Neural crest cell (in vitro differentiated cells): ENCODE measurements at regions not wholly inside any gene's neighbourhood (a gene's known extent, or its start where the extent isn't known, plus 50 kb on each side); places are given as distances from the start of the nearest gene placed in this dataset.

ENCODE experiments used
- DNase-seq: peaks from one replicate; pipeline ENCODE4 v3.0.0; 2021; ENCODE audit warnings: low read depth, mixed read lengths, low spot score
- H3K27ac Mint-ChIP-seq: one replicate; pipeline ENCODE4 v1.8.0; 2021; ENCODE audit warnings: mild to moderate bottlenecking, mixed read lengths; ENCODE audit not compliant: unreplicated experiment
- H3K27me3 Mint-ChIP-seq: 2 replicates; pipeline ENCODE4 v1.8.0; 2021; ENCODE audit warnings: low read depth, mild to moderate bottlenecking, mixed read lengths
- H3K36me3 Mint-ChIP-seq: 2 replicates; pipeline ENCODE4 v1.8.0; 2021; ENCODE audit warnings: low read depth, mild to moderate bottlenecking, mixed read lengths
- H3K4me1 Mint-ChIP-seq: 2 replicates; pipeline ENCODE4 v1.8.0; 2021; ENCODE audit warnings: mixed read lengths
- H3K4me3 Mint-ChIP-seq: one replicate; pipeline ENCODE4 v1.8.0; 2021; ENCODE audit warnings: mild to moderate bottlenecking, mixed read lengths
- H3K9me3 Mint-ChIP-seq: 2 replicates; pipeline ENCODE4 v1.8.0; 2021; ENCODE audit warnings: mixed read lengths
- CTCF ChIP-seq: fragments of 200-600 bp; sonication (generic); conservative IDR thresholded peaks from 2 replicates; pipeline ENCODE4 v1.5.0; 2021; ENCODE audit warnings: antibody characterized with exemption, mild to moderate bottlenecking

- no peak overlapping the region for H3K27ac Mint-ChIP-seq
- TF ChIP-seq CTCF = no peak
- H3K4me3 Mint-ChIP-seq = no peak overlapping the region
- no peak for DNase-seq
- H3K27me3 Mint-ChIP-seq = no peaks in the 10 kb centered on the region
- H3K36me3 Mint-ChIP-seq = no peaks in the 10 kb centered on the region
- no peaks in the 10 kb centered on the region for H3K4me1 Mint-ChIP-seq
- H3K9me3 Mint-ChIP-seq = no peaks in the 10 kb centered on the region
Measured at GRCh38 chr3:72050048-72050632, 265.2 kb upstream of the PROK2 start.

- no peak for DNase-seq
- TF ChIP-seq CTCF = no peak
- no peaks in the 10 kb centered on the region for H3K9me3 Mint-ChIP-seq
- no peaks in the 10 kb centered on the region for H3K27me3 Mint-ChIP-seq
- no peak overlapping the region for H3K4me3 Mint-ChIP-seq
- H3K36me3 Mint-ChIP-seq = no peaks in the 10 kb centered on the region
- no peak overlapping the region for H3K27ac Mint-ChIP-seq
- no peaks in the 10 kb centered on the region for H3K4me1 Mint-ChIP-seq
Measured at GRCh38 chr3:72049300-72049699, 264.4 kb upstream of the PROK2 start.

- Mint-ChIP-seq H3K27me3 (no peaks in the 10 kb centered on the region), H3K9me3 (no peaks in the 10 kb centered on the region), H3K36me3 (no peaks in the 10 kb centered on the region), H3K27ac (no peak overlapping the region), H3K4me3 (no peak overlapping the region), H3K4me1 (no peaks in the 10 kb centered on the region)
- TF ChIP-seq CTCF = no peak
- DNase-seq = no peak
Measured at GRCh38 chr3:72048873-72049272, 263.9 kb upstream of the PROK2 start.

- no peak for TF ChIP-seq CTCF
- DNase-seq = no peak
- Mint-ChIP-seq H3K9me3 (no peaks in the 10 kb centered on the region), H3K27me3 (no peaks in the 10 kb centered on the region), H3K27ac (no peak overlapping the region), H3K4me1 (no peaks in the 10 kb centered on the region), H3K4me3 (no peak overlapping the region), H3K36me3 (no peaks in the 10 kb centered on the region)
Measured at GRCh38 chr3:72047221-72047871, 262.4 kb upstream of the PROK2 start.

- Mint-ChIP-seq H3K36me3 (no peaks in the 10 kb centered on the region), H3K9me3 (no peaks in the 10 kb centered on the region), H3K27ac (no peak overlapping the region), H3K27me3 (no peaks in the 10 kb centered on the region), H3K4me3 (no peak overlapping the region), H3K4me1 (no peaks in the 10 kb centered on the region)
- no peak for DNase-seq
- no peak for TF ChIP-seq CTCF
Measured at GRCh38 chr3:72044231-72044855, 259.4 kb upstream of the PROK2 start.
